WI38 (cell line): ENCODE measurements at regions not wholly inside any gene's neighbourhood (a gene's known extent, or its start where the extent isn't known, plus 50 kb on each side); places are given as distances from the start of the nearest gene placed in this dataset.

Experiments used
- H3K4me3 ChIP-seq: 2 replicates; pipeline ENCODE4 v1.5.1; 2011; ENCODE audit warnings: low read depth, mild to moderate bottlenecking, control low read depth, low read length
- TF ChIP-seq, protein P1 (sequence below): IDR thresholded peaks from 2 replicates; pipeline ENCODE4 v1.5.1; 2012; ENCODE audit warnings: low read depth, mild to moderate bottlenecking, control low read depth, low read length

DNA sequence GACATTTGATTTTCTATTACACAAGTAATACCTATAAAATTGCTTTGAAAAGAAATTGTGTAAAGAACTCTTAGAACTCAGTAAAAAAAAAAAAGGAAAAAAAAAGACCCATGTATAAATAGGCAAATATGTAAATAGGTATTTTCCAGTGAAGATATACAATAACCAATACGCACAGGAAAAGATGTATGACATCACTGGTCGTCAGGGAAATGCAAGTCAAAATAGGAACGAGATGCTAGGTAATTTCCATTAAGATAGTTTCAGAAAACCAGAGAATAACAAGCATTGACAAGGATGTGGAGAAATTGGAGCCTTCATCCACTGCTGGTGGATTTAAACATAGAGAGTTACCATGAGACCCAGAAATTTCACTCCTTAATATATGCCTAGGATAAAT is 708.8 kb downstream of the MTRR start:
- TF ChIP-seq, protein P1, sequence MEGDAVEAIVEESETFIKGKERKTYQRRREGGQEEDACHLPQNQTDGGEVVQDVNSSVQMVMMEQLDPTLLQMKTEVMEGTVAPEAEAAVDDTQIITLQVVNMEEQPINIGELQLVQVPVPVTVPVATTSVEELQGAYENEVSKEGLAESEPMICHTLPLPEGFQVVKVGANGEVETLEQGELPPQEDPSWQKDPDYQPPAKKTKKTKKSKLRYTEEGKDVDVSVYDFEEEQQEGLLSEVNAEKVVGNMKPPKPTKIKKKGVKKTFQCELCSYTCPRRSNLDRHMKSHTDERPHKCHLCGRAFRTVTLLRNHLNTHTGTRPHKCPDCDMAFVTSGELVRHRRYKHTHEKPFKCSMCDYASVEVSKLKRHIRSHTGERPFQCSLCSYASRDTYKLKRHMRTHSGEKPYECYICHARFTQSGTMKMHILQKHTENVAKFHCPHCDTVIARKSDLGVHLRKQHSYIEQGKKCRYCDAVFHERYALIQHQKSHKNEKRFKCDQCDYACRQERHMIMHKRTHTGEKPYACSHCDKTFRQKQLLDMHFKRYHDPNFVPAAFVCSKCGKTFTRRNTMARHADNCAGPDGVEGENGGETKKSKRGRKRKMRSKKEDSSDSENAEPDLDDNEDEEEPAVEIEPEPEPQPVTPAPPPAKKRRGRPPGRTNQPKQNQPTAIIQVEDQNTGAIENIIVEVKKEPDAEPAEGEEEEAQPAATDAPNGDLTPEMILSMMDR: no peak
- no peak overlapping the region for H3K4me3 ChIP-seq

GRCh38 chr5:8580298-8580697 is 711.4 kb downstream of the MTRR start:
- H3K4me3 ChIP-seq: no peak overlapping the region
- TF ChIP-seq, protein P1: no peak

DNA sequence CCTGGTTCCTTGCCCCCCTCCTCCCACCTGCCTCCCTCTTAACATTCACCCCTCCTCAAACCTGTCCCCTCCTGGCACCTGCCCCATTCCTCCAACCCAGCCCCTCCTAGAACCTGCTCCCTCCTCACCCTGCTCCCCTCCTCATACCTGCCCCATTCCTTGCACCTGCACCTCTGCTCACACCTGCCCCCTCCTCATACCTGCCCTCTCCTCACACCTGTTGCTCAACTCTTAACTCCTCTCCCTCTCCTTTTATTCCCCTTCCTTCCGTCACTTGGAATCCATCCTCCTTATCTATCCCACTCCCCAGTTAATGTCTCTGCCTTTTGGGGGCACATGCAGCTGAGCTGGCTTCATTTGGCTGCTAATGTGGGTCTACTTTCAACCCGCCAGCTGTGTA is 712.1 kb downstream of the MTRR start:
- H3K4me3 ChIP-seq: no peak overlapping the region
- TF ChIP-seq, protein P1: no peak

DNA sequence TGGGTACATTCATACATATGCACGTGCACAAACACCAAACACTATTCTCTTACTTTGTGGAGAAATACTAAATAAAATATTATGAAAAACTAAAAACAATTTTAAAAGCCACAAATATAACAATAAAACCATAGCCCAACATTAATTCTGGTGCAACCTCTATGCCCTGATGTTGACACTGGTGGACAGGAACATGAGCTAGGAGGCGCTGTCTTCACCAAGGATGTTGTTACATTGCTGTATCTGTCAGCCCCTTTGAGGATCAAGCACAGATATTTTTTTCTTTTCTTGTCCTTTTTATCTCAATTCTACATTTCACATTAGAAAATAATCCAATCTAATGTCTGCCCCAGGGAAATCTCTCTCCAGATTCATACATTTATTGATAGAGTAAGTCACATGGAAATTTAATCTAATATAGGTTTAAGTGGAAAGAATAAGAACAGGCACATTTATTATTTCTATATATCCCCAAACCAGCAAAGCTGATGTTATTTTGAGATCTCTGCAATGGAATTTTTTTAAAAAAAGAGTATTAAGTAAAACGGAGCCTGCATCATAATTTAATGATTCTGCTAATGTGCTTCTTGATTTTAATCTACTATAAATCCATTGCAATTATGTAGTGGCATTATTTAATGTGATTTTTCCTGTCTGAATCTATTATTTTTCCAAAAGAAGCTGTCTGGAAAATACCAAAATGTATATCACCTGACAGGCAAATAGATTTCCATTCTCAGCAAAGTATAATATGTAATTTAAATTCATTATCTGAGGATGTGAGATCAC is 716.5 kb downstream of the MTRR start:
- TF ChIP-seq, protein P1: no peak
- no peak overlapping the region for H3K4me3 ChIP-seq

GRCh38 chr5:8590959-8591358 is 722.0 kb downstream of the MTRR start:
- TF ChIP-seq, protein P1: no peak
- no peak overlapping the region for H3K4me3 ChIP-seq

DNA sequence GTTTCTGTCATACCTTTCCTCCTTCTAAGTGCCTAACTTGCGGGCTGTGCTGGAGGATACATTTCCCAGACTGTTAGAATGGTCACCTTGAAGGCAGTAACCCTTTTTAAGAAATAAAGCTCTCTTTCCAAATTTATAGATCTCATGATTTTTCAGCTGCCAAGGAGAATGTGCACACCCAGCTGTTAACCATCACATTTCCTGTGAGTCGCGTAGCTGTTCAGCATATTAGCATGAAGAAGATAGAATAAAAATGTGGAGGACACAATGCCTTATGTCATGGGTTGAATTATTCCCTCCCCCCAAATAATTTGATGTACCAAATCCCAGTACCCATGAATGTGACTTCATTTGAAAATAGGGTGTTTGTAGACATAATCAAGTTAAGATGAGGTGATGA is 729.4 kb downstream of the MTRR start:
- TF ChIP-seq, protein P1: no peak
- H3K4me3 ChIP-seq: no peak overlapping the region

GRCh38 chr5:8598996-8599395 is 730.0 kb downstream of the MTRR start:
- TF ChIP-seq, protein P1: no peak

More at GRCh38 chr5:8598996-8599395, 730.0 kb downstream of the MTRR start:
- no peak overlapping the region for H3K4me3 ChIP-seq
